Gastroesophageal sphincter (tissue), 3 donors: ENCODE measurements at regions not wholly inside any gene's neighbourhood (a gene's known extent, or its start where the extent isn't known, plus 50 kb on each side); places are given as distances from the start of the nearest gene placed in this dataset.
"Not testable (repeated sequence)": the region's sequence is repeated elsewhere in the genome, so short reads cannot be mapped to it uniquely, and the experiment has no call there.

Source experiments
- POLR2A ChIP-seq, 2 donors: fragments of 450-650 bp; IDR thresholded peaks; one replicate each; pipeline ENCODE4 v1.6.1; 2017; ENCODE audit warnings: antibody characterized with exemption in 2 of 2, mild to moderate bottlenecking in 2 of 2, moderate library complexity in 1 of 2
- TF ChIP-seq, protein P1 (sequence below), 4 experiments: fragments of 200-600 bp in 2 of 4; fragments of 450-650 bp in 2 of 4; sonication (generic) in 1 of 4; IDR thresholded peaks; one replicate each; pipeline ENCODE4 v1.5.1; 2017 to 2019; ENCODE audit warnings: antibody characterized with exemption in 4 of 4, mild to moderate bottlenecking in 2 of 4, moderate library complexity in 2 of 4

DNA sequence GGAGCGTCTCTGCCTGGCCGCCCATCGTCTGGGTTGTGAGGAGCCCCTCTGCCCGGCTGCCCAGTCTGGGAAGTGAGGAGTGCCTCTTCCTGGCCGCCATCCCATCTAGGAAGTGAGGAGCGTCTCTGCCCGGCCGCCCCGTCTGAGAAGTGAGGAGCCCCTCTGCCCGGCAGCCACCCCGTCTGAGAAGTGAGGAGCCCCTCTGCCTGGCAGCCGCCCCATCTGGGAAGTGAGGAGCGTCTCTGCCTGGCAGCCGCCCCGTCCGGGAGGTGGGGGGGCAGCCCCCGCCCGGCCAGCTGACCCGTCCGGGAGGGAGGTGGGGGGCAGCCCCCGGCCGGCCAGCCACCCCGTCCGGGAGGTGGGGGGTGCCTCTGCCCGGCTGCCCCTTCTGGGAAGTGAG, 108.5 kb downstream of the SOX14 start:
- TF ChIP-seq, protein P1, sequence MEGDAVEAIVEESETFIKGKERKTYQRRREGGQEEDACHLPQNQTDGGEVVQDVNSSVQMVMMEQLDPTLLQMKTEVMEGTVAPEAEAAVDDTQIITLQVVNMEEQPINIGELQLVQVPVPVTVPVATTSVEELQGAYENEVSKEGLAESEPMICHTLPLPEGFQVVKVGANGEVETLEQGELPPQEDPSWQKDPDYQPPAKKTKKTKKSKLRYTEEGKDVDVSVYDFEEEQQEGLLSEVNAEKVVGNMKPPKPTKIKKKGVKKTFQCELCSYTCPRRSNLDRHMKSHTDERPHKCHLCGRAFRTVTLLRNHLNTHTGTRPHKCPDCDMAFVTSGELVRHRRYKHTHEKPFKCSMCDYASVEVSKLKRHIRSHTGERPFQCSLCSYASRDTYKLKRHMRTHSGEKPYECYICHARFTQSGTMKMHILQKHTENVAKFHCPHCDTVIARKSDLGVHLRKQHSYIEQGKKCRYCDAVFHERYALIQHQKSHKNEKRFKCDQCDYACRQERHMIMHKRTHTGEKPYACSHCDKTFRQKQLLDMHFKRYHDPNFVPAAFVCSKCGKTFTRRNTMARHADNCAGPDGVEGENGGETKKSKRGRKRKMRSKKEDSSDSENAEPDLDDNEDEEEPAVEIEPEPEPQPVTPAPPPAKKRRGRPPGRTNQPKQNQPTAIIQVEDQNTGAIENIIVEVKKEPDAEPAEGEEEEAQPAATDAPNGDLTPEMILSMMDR (IDR thresholded peaks at IDR 0.05), result not testable (repeated sequence)
- TF ChIP-seq POLR2A (IDR thresholded peaks at IDR 0.05), result not testable (repeated sequence)
